BE2C (cell line): ENCODE measurements at regions not wholly inside any gene's neighbourhood (a gene's known extent, or its start where the extent isn't known, plus 50 kb on each side); places are given as distances from the start of the nearest gene placed in this dataset.

ENCODE experiments used
- DNase-seq: peaks from one replicate; pipeline ENCODE4 v3.0.0-alpha.2; 2020
- H3K27me3 ChIP-seq: fragments of 250-450 bp; sonication (Bioruptor Pico); 2 replicates; pipeline ENCODE4 v1.5.1; 2020; ENCODE audit warnings: mild to moderate bottlenecking
- H3K36me3 ChIP-seq: fragments of 250-450 bp; sonication (Bioruptor Pico); 2 replicates; pipeline ENCODE4 v1.5.1; 2020; ENCODE audit warnings: mild to moderate bottlenecking
- H3K4me1 ChIP-seq: fragments of 250-450 bp; sonication (Bioruptor Pico); 2 replicates; pipeline ENCODE4 v1.5.1; 2020
- H3K4me3 ChIP-seq: 2 replicates; pipeline ENCODE4 v1.5.1; 2011; ENCODE audit warnings: low read depth, low read length
- H3K9me3 ChIP-seq: fragments of 250-450 bp; sonication (Bioruptor Pico); 2 replicates; pipeline ENCODE4 v1.5.1; 2020
- TF ChIP-seq, protein P1 (sequence below): IDR thresholded peaks from 2 replicates; pipeline ENCODE4 v1.5.1; 2012; ENCODE audit warnings: mild to moderate bottlenecking, low read depth, low read length

DNA sequence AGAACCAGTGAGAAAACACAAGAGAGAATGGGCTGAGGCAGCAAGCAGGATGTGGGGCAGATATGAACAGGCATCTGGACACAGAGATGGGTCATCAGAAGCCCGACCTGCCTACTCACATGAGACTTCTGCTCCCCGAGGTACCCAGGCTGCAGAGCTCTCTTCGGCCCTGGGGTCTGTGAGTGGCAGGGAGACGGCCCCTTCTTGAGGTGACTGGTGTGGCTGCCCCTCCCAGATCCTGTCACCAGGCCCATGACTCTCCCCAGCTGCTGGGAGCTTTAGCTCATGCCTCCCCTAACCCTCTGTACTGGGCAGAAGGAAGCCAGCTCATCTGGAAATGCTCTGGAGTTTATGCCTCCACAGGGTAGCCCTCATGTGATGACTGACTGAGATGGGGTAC is 157.6 kb upstream of the PCBD1 start:
- DNase-seq: no peak
- H3K4me3 ChIP-seq: no peak overlapping the region
- H3K4me1 ChIP-seq: peaks cover 44% of the 10 kb centered on the region
- H3K36me3 ChIP-seq: no peaks in the 10 kb centered on the region
- no peaks in the 10 kb centered on the region for H3K27me3 ChIP-seq
- H3K9me3 ChIP-seq: no peaks in the 10 kb centered on the region
- TF ChIP-seq, protein P1, sequence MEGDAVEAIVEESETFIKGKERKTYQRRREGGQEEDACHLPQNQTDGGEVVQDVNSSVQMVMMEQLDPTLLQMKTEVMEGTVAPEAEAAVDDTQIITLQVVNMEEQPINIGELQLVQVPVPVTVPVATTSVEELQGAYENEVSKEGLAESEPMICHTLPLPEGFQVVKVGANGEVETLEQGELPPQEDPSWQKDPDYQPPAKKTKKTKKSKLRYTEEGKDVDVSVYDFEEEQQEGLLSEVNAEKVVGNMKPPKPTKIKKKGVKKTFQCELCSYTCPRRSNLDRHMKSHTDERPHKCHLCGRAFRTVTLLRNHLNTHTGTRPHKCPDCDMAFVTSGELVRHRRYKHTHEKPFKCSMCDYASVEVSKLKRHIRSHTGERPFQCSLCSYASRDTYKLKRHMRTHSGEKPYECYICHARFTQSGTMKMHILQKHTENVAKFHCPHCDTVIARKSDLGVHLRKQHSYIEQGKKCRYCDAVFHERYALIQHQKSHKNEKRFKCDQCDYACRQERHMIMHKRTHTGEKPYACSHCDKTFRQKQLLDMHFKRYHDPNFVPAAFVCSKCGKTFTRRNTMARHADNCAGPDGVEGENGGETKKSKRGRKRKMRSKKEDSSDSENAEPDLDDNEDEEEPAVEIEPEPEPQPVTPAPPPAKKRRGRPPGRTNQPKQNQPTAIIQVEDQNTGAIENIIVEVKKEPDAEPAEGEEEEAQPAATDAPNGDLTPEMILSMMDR: no peak

DNA sequence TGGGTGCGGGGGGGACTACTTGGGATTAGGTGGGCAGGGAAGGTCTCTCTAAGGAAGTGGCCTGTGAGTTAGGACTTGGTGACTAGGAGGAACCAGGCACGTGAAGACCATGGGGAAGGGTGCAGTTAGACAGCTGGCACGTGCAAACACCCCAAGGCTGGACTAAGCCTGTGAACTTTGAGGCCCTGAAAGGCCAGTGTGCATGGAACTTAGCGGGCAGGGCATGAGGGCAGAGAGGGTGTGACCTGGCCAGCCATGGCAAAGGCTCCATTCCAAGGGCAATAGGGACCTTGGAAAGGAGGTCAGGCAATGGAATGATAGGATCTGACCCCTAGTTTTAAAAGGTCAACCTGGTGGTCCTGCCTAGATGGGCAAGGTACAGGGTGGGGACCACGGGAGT is 158.4 kb upstream of the PCBD1 start:
- H3K4me1 ChIP-seq: peaks cover 46% of the 10 kb centered on the region
- TF ChIP-seq, protein P1: no peak
- no peaks in the 10 kb centered on the region for H3K9me3 ChIP-seq
- H3K4me3 ChIP-seq: no peak overlapping the region
- DNase-seq: no peak
- H3K27me3 ChIP-seq: no peaks in the 10 kb centered on the region
- no peaks in the 10 kb centered on the region for H3K36me3 ChIP-seq

DNA sequence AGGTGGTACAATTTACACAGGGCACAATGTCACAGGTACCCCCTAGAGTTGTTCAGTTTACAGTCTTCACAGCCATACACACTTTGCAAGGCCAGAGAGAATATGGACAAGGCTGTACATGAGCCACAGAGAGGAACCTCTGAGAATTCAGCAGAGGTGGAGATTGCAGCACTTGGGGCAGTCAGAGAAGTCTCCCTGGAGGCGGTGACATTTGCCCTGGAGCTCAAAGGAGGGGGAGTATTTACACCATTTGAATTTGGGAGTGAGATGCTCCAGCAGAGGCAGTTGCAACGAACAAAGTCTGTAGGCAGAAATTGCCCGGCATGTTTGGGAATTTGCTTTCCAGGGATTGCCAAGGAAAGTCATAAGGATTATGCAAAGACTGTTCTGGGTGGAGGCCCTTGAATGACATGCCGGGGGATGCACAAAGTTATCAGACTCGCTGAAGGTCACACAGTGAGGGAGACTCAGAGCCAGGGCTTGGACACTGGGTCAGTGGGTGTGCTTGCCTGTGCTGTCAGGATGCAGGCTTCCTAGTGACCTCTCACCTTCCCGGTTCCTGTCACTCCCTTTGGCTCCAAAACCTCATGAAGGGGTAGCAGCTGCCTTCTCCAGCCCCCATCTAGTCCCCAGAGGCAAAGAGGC is 160.7 kb upstream of the PCBD1 start:
- no peak for DNase-seq
- TF ChIP-seq, protein P1: no peak
- Histone ChIP-seq H3K27me3 (no peaks in the 10 kb centered on the region), H3K4me1 (peaks cover 39% of the 10 kb centered on the region), H3K36me3 (no peaks in the 10 kb centered on the region), H3K9me3 (no peaks in the 10 kb centered on the region), H3K4me3 (no peak overlapping the region)

DNA sequence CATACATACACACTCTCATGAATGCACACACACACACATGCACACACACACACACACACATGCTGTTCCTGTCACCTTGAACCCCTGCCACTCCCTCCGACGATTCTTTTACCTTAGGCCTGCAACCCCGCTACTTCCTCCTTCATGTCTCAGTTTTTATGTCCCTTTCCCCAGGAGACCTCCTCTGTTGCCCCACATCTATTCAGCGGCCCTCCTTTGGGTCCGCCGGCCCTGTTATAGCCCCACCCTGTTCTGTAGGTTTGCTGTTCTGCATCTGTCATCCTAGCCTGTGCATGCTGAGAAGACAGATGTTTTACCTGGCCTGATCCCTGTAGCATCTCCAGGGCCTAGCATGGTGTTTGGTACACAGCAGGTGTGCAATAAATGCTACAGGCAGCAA is 161.6 kb upstream of the PCBD1 start:
- peaks cover 32% of the 10 kb centered on the region for H3K4me1 ChIP-seq
- H3K36me3 ChIP-seq: no peaks in the 10 kb centered on the region
- no peak for DNase-seq
- no peak overlapping the region for H3K4me3 ChIP-seq
- H3K9me3 ChIP-seq: no peaks in the 10 kb centered on the region
- TF ChIP-seq, protein P1: no peak
- no peaks in the 10 kb centered on the region for H3K27me3 ChIP-seq

DNA sequence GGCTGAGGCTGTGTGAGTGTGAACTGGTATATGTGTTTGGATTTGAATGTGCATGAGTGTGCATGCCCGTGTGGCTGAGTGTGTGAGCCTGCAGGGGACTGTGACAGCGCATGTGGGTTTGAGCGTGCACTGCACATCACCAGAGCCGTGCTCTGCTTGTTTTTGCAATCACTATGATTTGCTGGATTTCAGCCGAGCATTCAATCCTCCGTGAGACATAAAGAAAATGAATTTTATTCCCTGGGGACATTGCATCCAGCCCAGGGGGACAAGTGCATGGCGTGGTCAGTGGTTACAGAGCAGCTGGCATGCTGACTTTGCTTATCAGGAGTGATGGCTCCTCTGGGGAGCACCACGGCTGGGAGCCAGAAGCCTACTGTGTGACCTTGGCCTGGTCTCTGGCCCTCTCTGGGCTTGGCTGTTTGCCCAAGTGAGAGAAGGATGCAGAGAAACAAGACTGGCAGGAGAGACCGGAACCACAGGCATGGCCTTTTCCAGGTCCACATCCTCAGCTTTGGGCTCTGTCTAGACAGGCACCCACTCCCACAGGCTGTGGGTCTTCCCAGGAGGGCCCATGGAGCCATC is 160.2 kb upstream of the UNC5B start:
- H3K4me1 ChIP-seq: peaks cover 19% of the 10 kb centered on the region
- no peak overlapping the region for H3K4me3 ChIP-seq
- TF ChIP-seq, protein P1: no peak
- peak; percentile 72 for DNase-seq
- H3K9me3 ChIP-seq: no peaks in the 10 kb centered on the region
- H3K36me3 ChIP-seq: no peaks in the 10 kb centered on the region
- H3K27me3 ChIP-seq: no peaks in the 10 kb centered on the region

DNA sequence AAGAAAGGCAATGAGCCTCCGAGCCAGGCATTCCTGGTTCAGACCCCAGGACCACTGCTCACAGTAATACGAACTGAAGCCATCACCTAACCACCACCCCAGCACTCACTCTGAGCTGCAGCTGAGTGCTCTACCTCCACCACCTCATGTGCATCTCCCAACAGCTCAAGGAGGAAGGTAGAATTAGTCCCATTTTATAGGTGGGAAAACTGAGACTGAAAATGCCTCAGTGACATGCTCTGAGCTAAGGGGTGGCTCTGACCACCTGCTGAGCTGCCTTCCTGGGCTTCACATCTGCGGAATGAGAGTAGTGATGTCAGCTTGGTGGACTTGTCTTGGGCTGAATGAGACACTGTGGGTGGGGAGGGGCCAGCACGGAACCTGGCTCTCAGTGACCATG is 159.7 kb upstream of the UNC5B start:
- H3K4me3 ChIP-seq: no peak overlapping the region
- no peak for DNase-seq
- no peaks in the 10 kb centered on the region for H3K36me3 ChIP-seq
- peaks cover 19% of the 10 kb centered on the region for H3K4me1 ChIP-seq
- no peaks in the 10 kb centered on the region for H3K27me3 ChIP-seq
- TF ChIP-seq, protein P1: no peak
- H3K9me3 ChIP-seq: no peaks in the 10 kb centered on the region
